GM12892 (cell line): ENCODE measurements at regions not wholly inside any gene's neighbourhood (a gene's known extent, or its start where the extent isn't known, plus 50 kb on each side); places are given as distances from the start of the nearest gene placed in this dataset.
"Not testable (repeated sequence)": the region's sequence is repeated elsewhere in the genome, so short reads cannot be mapped to it uniquely, and the experiment has no call there.

Experiments
- DNase-seq: peaks from one replicate; pipeline ENCODE4 v3.0.0; 2011; ENCODE audit not compliant: insufficient read length
- FAIRE-seq: peaks from 2 replicates; lab custom pipeline; 2011; peaks lifted over from hg19 to GRCh38; lab: Jason Lieb, UNC
- POLR2A ChIP-seq: IDR thresholded peaks from 2 replicates; pipeline ENCODE4 v1.6.1; 2011; ENCODE audit warnings: low read depth, low read length, control low read depth
- POLR2AphosphoS5 ChIP-seq: IDR thresholded peaks from 2 replicates; pipeline ENCODE4 v1.6.1; 2011; ENCODE audit warnings: low read depth, low read length, control low read depth
- TAF1 ChIP-seq: IDR thresholded peaks from 2 replicates; pipeline ENCODE4 v1.6.1; 2011; ENCODE audit warnings: low read depth, mild to moderate bottlenecking, control low read depth, low read length, borderline replicate concordance

GRCh38 chr17:45668316-45668715 is 115.8 kb upstream of the CRHR1 start:
- FAIRE-seq (no peak), DNase-seq (no peak)
- TF ChIP-seq POLR2AphosphoS5 (no peak), TAF1 (no peak), POLR2A (no peak)

GRCh38 chr17:45672301-45672700 is 111.8 kb upstream of the CRHR1 start:
- FAIRE-seq (no peak), DNase-seq (peak; percentile 18)
- TF ChIP-seq TAF1 (no peak), POLR2A (no peak), POLR2AphosphoS5 (no peak)

- DNase-seq (no peak), FAIRE-seq (no peak)
- TF ChIP-seq POLR2A (no peak), POLR2AphosphoS5 (no peak), TAF1 (no peak)
Observed at GRCh38 chr17:45672792-45673191, 111.3 kb upstream of the CRHR1 start.

GRCh38 chr17:45673759-45674158 is 110.4 kb upstream of the CRHR1 start:
- FAIRE-seq, DNase-seq: not testable (repeated sequence)

GRCh38 chr17:45675012-45675411 is 109.1 kb upstream of the CRHR1 start:
- no peak for FAIRE-seq
- DNase-seq = no peak
- TF ChIP-seq POLR2A = no peak
- no peak for TF ChIP-seq POLR2AphosphoS5

- DNase-seq (no peak), FAIRE-seq (no peak)
- TF ChIP-seq POLR2A (no peak), POLR2AphosphoS5 (no peak), TAF1 (no peak)
Observed at GRCh38 chr17:45675892-45676291, 108.2 kb upstream of the CRHR1 start.

GRCh38 chr17:45676695-45677094 is 107.4 kb upstream of the CRHR1 start:
- TF ChIP-seq POLR2A = no peak
- TF ChIP-seq TAF1 = no peak
- no peak for TF ChIP-seq POLR2AphosphoS5
- DNase-seq = no peak
- FAIRE-seq = no peak

- no peak for DNase-seq
Observed at GRCh38 chr17:45677770-45678169, 106.3 kb upstream of the CRHR1 start.

GRCh38 chr17:45679426-45679825 is 104.7 kb upstream of the CRHR1 start:
- TF ChIP-seq POLR2AphosphoS5 = no peak
- no peak for TF ChIP-seq TAF1
- no peak for TF ChIP-seq POLR2A
- FAIRE-seq = no peak
- DNase-seq = no peak

More at GRCh38 chr17:45677770-45678169, 106.3 kb upstream of the CRHR1 start:
- no peak for FAIRE-seq
- TF ChIP-seq POLR2A (no peak), TAF1 (no peak)

- FAIRE-seq = no peak
- no peak for DNase-seq
- TF ChIP-seq TAF1 (no peak), POLR2A (no peak), POLR2AphosphoS5 (no peak)
Observed at GRCh38 chr17:45680360-45680759, 103.8 kb upstream of the CRHR1 start.

- DNase-seq (no peak), FAIRE-seq (no peak)
- TF ChIP-seq POLR2AphosphoS5 = no peak
- TF ChIP-seq TAF1 = no peak
- TF ChIP-seq POLR2A = no peak
Observed at GRCh38 chr17:45681706-45682105, 102.4 kb upstream of the CRHR1 start.

- FAIRE-seq (no peak), DNase-seq (no peak)
- TF ChIP-seq POLR2AphosphoS5 (no peak), TAF1 (no peak), POLR2A (no peak)
Observed at GRCh38 chr17:45686250-45686649, 97.9 kb upstream of the CRHR1 start.

- TF ChIP-seq POLR2A (no peak), POLR2AphosphoS5 (no peak), TAF1 (no peak)
- DNase-seq (no peak), FAIRE-seq (no peak)
Observed at GRCh38 chr17:45687594-45687993, 96.5 kb upstream of the CRHR1 start.
